Suprapubic skin (tissue), 4 donors: ENCODE measurements at regions not wholly inside any gene's neighbourhood (a gene's known extent, or its start where the extent isn't known, plus 50 kb on each side); places are given as distances from the start of the nearest gene placed in this dataset.
"Not testable (repeated sequence)": the region's sequence is repeated elsewhere in the genome, so short reads cannot be mapped to it uniquely, and the experiment has no call there.

Experiments
- DNase-seq, 2 donors: peaks; one replicate each; pipeline ENCODE4 v3.0.0-alpha.2; 2019; ENCODE audit warnings: low spot score in 2 of 2
- H3K27ac ChIP-seq: fragments of 200-600 bp; sonication (generic); one replicate; pipeline ENCODE4 v1.5.1; 2019
- H3K27me3 ChIP-seq: fragments of 200-600 bp; sonication (generic); one replicate; pipeline ENCODE4 v1.5.1; 2019
- H3K36me3 ChIP-seq: fragments of 200-600 bp; sonication (generic); one replicate; pipeline ENCODE4 v1.5.1; 2019
- H3K4me1 ChIP-seq: fragments of 200-600 bp; sonication (generic); one replicate; pipeline ENCODE4 v1.5.1; 2019
- H3K4me3 ChIP-seq: fragments of 200-600 bp; sonication (generic); one replicate; pipeline ENCODE4 v1.5.1; 2019; ENCODE audit warnings: mild to moderate bottlenecking
- H3K9me3 ChIP-seq: fragments of 200-600 bp; sonication (generic); one replicate; pipeline ENCODE4 v1.5.1; 2019
- EP300 ChIP-seq: sonication (generic); formaldehyde crosslinking; IDR thresholded peaks from one replicate; pipeline ENCODE4 v1.6.1; 2017; ENCODE audit warnings: antibody characterized with exemption
- POLR2A ChIP-seq, 2 donors: fragments of 450-650 bp; IDR thresholded peaks; one replicate each; pipeline ENCODE4 v1.6.1; 2017; ENCODE audit warnings: antibody characterized with exemption in 2 of 2, mild to moderate bottlenecking in 2 of 2, moderate library complexity in 2 of 2
- POLR2AphosphoS5 ChIP-seq, 3 donors: sonication (generic); formaldehyde crosslinking; IDR thresholded peaks; one replicate each; pipeline ENCODE4 v1.6.1; 2017; ENCODE audit warnings: antibody characterized with exemption in 3 of 3
- WGBS: methylation state at CpG from one replicate; pipeline ENCODE4 v1.1.5; 2018; 5-methylcytosine and 5-hydroxymethylcytosine counted together
- TF ChIP-seq, protein P1 (sequence below), 2 donors: fragments of 200-600 bp in 1 of 2; fragments of 450-650 bp in 1 of 2; sonication (generic) in 1 of 2; IDR thresholded peaks; one replicate each; pipeline ENCODE4 v1.5.1; 2016 to 2019; ENCODE audit warnings: antibody characterized with exemption in 2 of 2, mild to moderate bottlenecking in 1 of 2, moderate library complexity in 1 of 2

DNA sequence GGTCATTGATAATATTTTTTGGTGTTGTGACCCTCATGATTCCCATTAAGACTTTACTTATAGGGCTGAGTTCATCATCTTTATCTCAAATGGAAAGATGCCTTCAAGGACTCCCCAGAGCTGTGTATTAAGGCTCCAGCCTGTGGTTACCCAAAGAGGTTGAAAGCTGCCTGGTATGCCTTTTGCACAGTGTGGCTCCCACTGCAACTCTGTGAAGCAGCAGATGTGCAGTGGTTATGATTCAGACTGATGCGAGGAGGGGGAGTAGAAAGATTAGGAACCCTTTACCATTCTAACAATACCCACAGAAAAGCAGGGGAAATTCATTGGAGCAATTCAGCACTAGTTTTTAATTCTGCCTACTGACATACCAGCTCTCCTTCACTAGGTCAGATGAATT lies 560.0 kb downstream of the INSC start:
- no peak overlapping the region for H3K27ac ChIP-seq
- WGBS: 100% methylated on average over 1 of the region's 1 CpG
- no peak overlapping the region for H3K4me3 ChIP-seq
- DNase-seq: no peak
- TF ChIP-seq, protein P1, sequence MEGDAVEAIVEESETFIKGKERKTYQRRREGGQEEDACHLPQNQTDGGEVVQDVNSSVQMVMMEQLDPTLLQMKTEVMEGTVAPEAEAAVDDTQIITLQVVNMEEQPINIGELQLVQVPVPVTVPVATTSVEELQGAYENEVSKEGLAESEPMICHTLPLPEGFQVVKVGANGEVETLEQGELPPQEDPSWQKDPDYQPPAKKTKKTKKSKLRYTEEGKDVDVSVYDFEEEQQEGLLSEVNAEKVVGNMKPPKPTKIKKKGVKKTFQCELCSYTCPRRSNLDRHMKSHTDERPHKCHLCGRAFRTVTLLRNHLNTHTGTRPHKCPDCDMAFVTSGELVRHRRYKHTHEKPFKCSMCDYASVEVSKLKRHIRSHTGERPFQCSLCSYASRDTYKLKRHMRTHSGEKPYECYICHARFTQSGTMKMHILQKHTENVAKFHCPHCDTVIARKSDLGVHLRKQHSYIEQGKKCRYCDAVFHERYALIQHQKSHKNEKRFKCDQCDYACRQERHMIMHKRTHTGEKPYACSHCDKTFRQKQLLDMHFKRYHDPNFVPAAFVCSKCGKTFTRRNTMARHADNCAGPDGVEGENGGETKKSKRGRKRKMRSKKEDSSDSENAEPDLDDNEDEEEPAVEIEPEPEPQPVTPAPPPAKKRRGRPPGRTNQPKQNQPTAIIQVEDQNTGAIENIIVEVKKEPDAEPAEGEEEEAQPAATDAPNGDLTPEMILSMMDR (IDR thresholded peaks at IDR 0.05): no peak
- TF ChIP-seq POLR2A (IDR thresholded peaks at IDR 0.05): no peak
- TF ChIP-seq EP300: no peak
- TF ChIP-seq POLR2AphosphoS5 (IDR thresholded peaks at IDR 0.05): no peak
- H3K36me3 ChIP-seq: no peaks in the 10 kb centered on the region
- H3K4me1 ChIP-seq: no peaks in the 10 kb centered on the region
- H3K9me3 ChIP-seq: no peaks in the 10 kb centered on the region
- peaks cover 2% of the 10 kb centered on the region for H3K27me3 ChIP-seq

DNA sequence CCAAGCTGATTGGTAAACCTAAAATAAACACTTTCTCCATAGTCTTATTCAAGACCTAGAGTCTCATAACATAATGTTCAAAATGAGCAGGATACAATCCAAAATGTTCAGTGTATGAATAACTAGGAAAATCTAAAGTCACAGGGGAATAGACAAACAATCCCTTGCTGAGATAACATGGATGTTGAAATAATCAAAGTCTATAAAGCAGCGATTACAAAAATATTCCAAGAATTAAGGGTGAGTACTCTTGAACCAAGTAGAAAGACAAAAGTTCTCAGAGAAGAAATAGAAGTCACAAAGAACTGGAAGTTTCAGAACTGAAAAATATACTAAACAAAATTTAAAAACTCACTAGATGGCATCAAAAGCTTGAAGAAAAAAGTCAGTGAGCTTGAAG lies 561.0 kb downstream of the INSC start:
- Histone ChIP-seq H3K9me3 (no peaks in the 10 kb centered on the region), H3K27me3 (peaks cover 2% of the 10 kb centered on the region), H3K27ac (no peak overlapping the region), H3K4me3 (no peak overlapping the region), H3K4me1 (no peaks in the 10 kb centered on the region), H3K36me3 (no peaks in the 10 kb centered on the region)
- no peak for DNase-seq
- WGBS: 88% methylated on average over 1 of the region's 1 CpG
- TF ChIP-seq, protein P1 (IDR thresholded peaks at IDR 0.05): no peak
- TF ChIP-seq EP300 (no peak), POLR2AphosphoS5 (IDR thresholded peaks at IDR 0.05) (no peak), POLR2A (IDR thresholded peaks at IDR 0.05) (no peak)

DNA sequence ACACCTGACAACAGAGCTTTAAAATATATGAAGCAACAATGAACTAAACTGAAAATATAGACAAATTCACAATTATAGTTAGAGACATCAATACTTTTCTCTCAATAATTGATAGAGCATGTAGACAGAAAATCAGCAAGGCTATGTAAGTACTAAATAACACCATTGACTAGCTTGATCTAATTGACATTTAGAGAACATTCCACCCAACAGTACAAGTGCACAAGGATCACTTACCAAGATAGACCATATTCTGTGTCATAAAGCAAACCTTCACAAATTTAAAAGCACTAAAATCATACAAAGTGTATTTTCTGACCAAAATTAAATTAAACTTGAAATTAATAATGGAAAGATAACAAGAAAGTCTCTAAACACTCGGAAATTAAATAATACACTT lies 562.5 kb downstream of the INSC start:
- H3K9me3 ChIP-seq: no peaks in the 10 kb centered on the region
- 81% methylated on average over 1 of the region's 1 CpG for WGBS
- no peaks in the 10 kb centered on the region for H3K36me3 ChIP-seq
- no peak for DNase-seq
- H3K4me3 ChIP-seq: no peak overlapping the region
- no peaks in the 10 kb centered on the region for H3K27me3 ChIP-seq
- H3K4me1 ChIP-seq: no peaks in the 10 kb centered on the region
- no peak for TF ChIP-seq POLR2AphosphoS5 (IDR thresholded peaks at IDR 0.05)
- no peak for TF ChIP-seq POLR2A (IDR thresholded peaks at IDR 0.05)
- TF ChIP-seq EP300: no peak
- TF ChIP-seq, protein P1 (IDR thresholded peaks at IDR 0.05): no peak
- no peak overlapping the region for H3K27ac ChIP-seq

DNA sequence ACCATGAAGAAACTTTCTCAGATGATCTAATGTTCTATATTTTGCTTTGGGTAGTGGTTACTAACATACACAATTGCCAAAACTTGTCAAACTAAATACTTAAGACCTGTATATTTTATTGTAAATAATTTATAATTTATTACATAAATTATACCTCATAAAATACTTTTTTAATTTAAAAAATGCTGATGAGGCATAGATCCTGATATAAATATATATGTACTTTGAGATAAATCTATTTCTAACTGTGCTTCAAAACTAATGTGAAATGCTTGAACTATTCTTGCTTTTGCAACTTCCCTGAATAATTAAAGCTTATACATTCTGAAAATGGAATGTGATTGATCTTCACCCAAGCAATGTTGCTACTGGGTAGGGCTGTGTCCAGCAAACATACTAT lies 568.8 kb downstream of the INSC start:
- Histone ChIP-seq H3K9me3 (no peaks in the 10 kb centered on the region), H3K27ac (no peak overlapping the region), H3K4me1 (no peaks in the 10 kb centered on the region), H3K4me3 (no peak overlapping the region), H3K27me3 (no peaks in the 10 kb centered on the region), H3K36me3 (no peaks in the 10 kb centered on the region)
- DNase-seq: no peak
- TF ChIP-seq POLR2A (IDR thresholded peaks at IDR 0.05) (no peak), POLR2AphosphoS5 (IDR thresholded peaks at IDR 0.05) (no peak), EP300 (no peak)
- TF ChIP-seq, protein P1 (IDR thresholded peaks at IDR 0.05): no peak

DNA sequence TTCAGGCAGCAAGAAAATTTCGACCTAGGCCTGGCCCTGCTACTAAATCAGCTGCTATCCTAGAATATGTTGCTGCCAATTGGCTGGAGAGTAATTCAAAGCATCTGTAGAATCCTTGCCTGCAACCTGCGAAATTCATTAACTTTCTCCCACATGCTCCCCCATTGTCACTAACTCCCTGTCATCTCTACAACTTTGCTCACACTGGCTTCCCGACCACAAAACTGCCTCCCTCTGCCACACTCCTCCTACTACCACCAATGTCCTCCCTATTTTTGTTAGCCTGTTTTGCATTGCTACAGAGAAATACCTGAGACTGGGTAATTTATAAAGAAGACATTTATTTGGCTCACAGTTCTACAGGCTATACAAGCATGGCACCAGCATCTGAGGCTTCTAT lies 570.6 kb downstream of the INSC start:
- WGBS: 74% methylated on average over 3 of the region's 3 CpGs
- Histone ChIP-seq H3K27ac (no peak overlapping the region), H3K36me3 (no peaks in the 10 kb centered on the region), H3K4me3 (no peak overlapping the region), H3K9me3 (no peaks in the 10 kb centered on the region), H3K4me1 (no peaks in the 10 kb centered on the region), H3K27me3 (no peaks in the 10 kb centered on the region)
- DNase-seq: no peak
- TF ChIP-seq, protein P1 (IDR thresholded peaks at IDR 0.05): no peak
- TF ChIP-seq POLR2A (IDR thresholded peaks at IDR 0.05) (no peak), EP300 (no peak), POLR2AphosphoS5 (IDR thresholded peaks at IDR 0.05) (no peak)

DNA sequence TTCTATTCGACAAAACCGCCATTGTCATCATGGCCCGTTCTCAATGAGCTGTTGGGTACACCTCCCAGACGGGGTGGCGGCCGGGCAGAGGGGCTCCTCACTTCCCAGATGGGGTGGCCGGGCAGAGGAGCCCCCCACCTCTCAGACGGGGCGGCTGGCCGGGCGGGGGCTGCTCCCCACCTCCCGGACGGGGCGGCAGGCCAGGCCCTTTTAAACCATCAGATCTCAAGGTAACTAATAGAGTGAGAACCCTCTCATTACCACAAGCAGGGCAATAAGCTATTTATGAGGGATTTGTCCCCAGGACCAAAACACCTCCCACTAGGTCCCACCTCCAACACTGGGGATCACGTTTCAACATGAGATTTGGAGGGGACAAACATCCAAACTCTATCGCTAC lies 571.5 kb downstream of the INSC start:
- DNase-seq, H3K27me3 ChIP-seq, H3K9me3 ChIP-seq, H3K4me1 ChIP-seq, H3K27ac ChIP-seq, H3K4me3 ChIP-seq, H3K36me3 ChIP-seq: not testable (repeated sequence)
- WGBS: 89% methylated on average over 16 of the region's 16 CpGs
